DND-41 (cell line): ENCODE measurements at regions not wholly inside any gene's neighbourhood (a gene's known extent, or its start where the extent isn't known, plus 50 kb on each side); places are given as distances from the start of the nearest gene placed in this dataset.

Experiments
- ATAC-seq: fragments of 200-7000 bp; cut with Tn5 transposase; 3 replicates; pipeline ENCODE4 v1.9.1; 2021; ENCODE audit warnings: low read depth; ENCODE audit not compliant: insufficient read depth
- DNase-seq: peaks from one replicate; pipeline ENCODE4 v3.0.0-alpha.2; 2020
- H2AFZ ChIP-seq: 2 replicates; pipeline ENCODE4 v1.6.0; 2012; ENCODE audit warnings: low read depth, low read length
- H3K27ac ChIP-seq: 2 replicates; pipeline ENCODE4 v1.5.1; 2012; ENCODE audit warnings: low read length, inconsistent platforms
- H3K27me3 ChIP-seq: fragments of 200-600 bp; sonication (generic); 2 replicates; pipeline ENCODE4 v1.6.0; 2012; ENCODE audit warnings: low read length, mild to moderate bottlenecking, inconsistent platforms; ENCODE audit not compliant: insufficient read depth, poor library complexity
- H3K36me3 ChIP-seq: 2 replicates; pipeline ENCODE4 v1.5.1; 2012; ENCODE audit warnings: low read length, inconsistent platforms; ENCODE audit not compliant: insufficient read depth
- H3K4me1 ChIP-seq: 2 replicates; pipeline ENCODE4 v1.5.1; 2012; ENCODE audit warnings: mild to moderate bottlenecking, low read length; ENCODE audit not compliant: insufficient read depth
- H3K4me2 ChIP-seq: 2 replicates; pipeline ENCODE4 v1.6.0; 2012; ENCODE audit warnings: mild to moderate bottlenecking, moderate library complexity, low read length, inconsistent platforms; ENCODE audit not compliant: insufficient read depth
- H3K4me3 ChIP-seq, 2 experiments: fragments of 200-600 bp in 1 of 2; shearing (Covaris generic) in 1 of 2; 2 replicates each; pipeline ENCODE4 v1.5.1; 2012 to 2016; ENCODE audit warnings: inconsistent platforms in 2 of 2, low read length in 2 of 2, mild to moderate bottlenecking in 2 of 2, low read depth in 1 of 2, moderate library complexity in 1 of 2
- H3K79me2 ChIP-seq: 2 replicates; pipeline ENCODE4 v1.6.0; 2012; ENCODE audit warnings: low read length, inconsistent platforms; ENCODE audit not compliant: insufficient read depth
- H3K9ac ChIP-seq: 2 replicates; pipeline ENCODE4 v1.6.0; 2012; ENCODE audit warnings: low read depth, mild to moderate bottlenecking, inconsistent platforms, low read length, moderate library complexity
- H3K9me3 ChIP-seq: 2 replicates; pipeline ENCODE4 v1.5.1; 2012; ENCODE audit warnings: low read length, moderate library complexity, mild to moderate bottlenecking, inconsistent platforms; ENCODE audit not compliant: insufficient read depth, severe bottlenecking
- H4K20me1 ChIP-seq: 2 replicates; pipeline ENCODE4 v1.6.0; 2012; ENCODE audit warnings: low read length; ENCODE audit not compliant: insufficient read depth
- EZH2 ChIP-seq: IDR thresholded peaks from 3 replicates; pipeline ENCODE4 v1.6.1; 2012; ENCODE audit warnings: borderline replicate concordance, low read depth, mild to moderate bottlenecking, moderate library complexity, low read length, inconsistent platforms; ENCODE audit not compliant: severe bottlenecking
- TF ChIP-seq, protein P1 (sequence below): IDR thresholded peaks from 2 replicates; pipeline ENCODE4 v1.5.1; 2012; ENCODE audit warnings: borderline replicate concordance, low read length, moderate library complexity, mild to moderate bottlenecking; ENCODE audit not compliant: poor library complexity, severe bottlenecking; ENCODE audit errors: extremely low read depth

GRCh38 chr6:164398647-164399046 lies 910.8 kb downstream of the C6orf118 start:
- no peaks in the 10 kb centered on the region for H3K9me3 ChIP-seq
- no peaks in the 10 kb centered on the region for H3K79me2 ChIP-seq
- no peak overlapping the region for H3K27ac ChIP-seq
- peaks cover 15% of the 10 kb centered on the region for H3K4me1 ChIP-seq
- H3K27me3 ChIP-seq, result no peaks in the 10 kb centered on the region
- TF ChIP-seq, protein P1, sequence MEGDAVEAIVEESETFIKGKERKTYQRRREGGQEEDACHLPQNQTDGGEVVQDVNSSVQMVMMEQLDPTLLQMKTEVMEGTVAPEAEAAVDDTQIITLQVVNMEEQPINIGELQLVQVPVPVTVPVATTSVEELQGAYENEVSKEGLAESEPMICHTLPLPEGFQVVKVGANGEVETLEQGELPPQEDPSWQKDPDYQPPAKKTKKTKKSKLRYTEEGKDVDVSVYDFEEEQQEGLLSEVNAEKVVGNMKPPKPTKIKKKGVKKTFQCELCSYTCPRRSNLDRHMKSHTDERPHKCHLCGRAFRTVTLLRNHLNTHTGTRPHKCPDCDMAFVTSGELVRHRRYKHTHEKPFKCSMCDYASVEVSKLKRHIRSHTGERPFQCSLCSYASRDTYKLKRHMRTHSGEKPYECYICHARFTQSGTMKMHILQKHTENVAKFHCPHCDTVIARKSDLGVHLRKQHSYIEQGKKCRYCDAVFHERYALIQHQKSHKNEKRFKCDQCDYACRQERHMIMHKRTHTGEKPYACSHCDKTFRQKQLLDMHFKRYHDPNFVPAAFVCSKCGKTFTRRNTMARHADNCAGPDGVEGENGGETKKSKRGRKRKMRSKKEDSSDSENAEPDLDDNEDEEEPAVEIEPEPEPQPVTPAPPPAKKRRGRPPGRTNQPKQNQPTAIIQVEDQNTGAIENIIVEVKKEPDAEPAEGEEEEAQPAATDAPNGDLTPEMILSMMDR, result no peak
- no peak for TF ChIP-seq EZH2
- H3K4me2 ChIP-seq, result no peak overlapping the region
- H3K4me3 ChIP-seq, result no peak overlapping the region
- H3K36me3 ChIP-seq, result no peaks in the 10 kb centered on the region
- ATAC-seq (no peak), DNase-seq (no peak)
- no peak overlapping the region for H3K9ac ChIP-seq
- H4K20me1 ChIP-seq, result no peaks in the 10 kb centered on the region
- no peak overlapping the region for H2AFZ ChIP-seq

DNA sequence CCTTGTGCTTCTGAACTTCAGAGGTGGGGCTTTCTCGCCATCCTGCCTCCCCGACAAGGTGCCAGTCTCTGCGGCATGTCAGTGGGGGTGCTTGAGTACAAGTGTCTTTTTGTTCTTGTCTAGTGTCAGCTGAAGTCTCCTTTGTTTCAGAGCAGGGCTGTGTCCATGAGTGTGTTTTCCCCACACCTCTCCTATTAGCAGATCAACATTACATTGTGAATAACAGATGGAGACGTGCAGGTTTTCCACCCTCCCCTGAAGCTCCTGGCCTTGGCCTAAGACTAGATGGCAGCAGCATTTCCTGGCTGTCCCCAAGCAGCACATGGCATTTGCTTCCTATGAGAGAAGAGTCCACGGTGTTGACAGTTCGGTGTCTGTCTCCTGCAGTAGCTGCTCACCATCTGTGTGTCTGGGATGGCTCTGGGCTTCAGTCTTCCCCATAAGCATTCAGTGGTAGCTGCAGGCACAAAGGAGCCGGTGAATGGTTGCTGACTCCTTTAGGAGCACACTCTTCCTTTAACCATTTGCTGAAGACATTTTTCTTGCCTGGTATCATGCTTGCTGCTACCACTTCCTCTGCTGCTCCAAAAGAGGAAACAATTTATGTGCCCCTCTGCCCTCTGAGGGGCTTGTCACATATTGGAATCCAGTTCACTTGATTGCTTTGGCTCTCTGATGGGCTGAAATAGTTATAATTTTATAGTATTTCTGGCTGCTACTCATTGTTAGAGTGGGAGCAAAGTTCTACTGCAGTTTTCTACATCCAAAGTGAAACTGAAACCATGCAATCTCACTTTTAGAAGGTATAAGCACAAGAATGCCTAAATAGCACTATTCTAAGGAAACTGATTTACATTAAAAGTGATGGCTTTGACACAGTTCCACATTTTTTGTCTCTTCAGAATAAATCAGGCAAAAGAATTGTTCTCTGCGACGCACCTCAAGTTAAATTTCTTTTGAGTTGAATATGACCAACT lies 913.0 kb downstream of the C6orf118 start:
- Histone ChIP-seq H3K27me3 (no peaks in the 10 kb centered on the region), H3K79me2 (no peaks in the 10 kb centered on the region), H2AFZ (peak overlapping the region; percentile 83), H3K9me3 (no peaks in the 10 kb centered on the region), H3K4me3 (peak overlapping the region in 1 of 2 experiments; percentile 13; a peak in 2 of 4 replicates), H3K4me1 (peaks cover 15% of the 10 kb centered on the region), H3K4me2 (peak overlapping the region; percentile 53), H3K36me3 (no peaks in the 10 kb centered on the region), H3K27ac (peak overlapping the region; percentile 46), H3K9ac (0 out of 2 replicates have a peak overlapping the region, but pooled peaks have one; percentile 15), H4K20me1 (no peaks in the 10 kb centered on the region)
- DNase-seq (peak; percentile 15), ATAC-seq (peak; percentile 84)
- no peak for TF ChIP-seq EZH2
- TF ChIP-seq, protein P1, result no peak

DNA sequence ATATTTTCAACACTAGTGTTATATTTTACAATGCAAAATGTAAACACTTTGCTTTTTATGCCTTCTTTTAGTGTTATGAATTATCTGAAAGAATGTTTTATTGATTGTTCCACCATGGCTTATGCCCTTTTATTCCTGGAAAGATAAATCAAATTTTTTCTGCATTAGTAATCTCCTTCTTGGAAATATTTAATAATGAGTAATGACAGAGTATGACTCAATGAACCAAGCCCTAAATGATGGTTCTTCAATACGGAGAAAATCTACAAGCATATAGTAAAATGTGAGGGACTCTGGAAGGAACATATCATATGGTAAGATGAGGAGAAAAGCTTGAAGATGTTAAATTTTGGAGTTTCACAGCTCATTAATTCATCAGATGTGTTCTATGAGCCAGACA lies 929.6 kb downstream of the C6orf118 start:
- Histone ChIP-seq H3K79me2 (no peaks in the 10 kb centered on the region), H3K4me3 (no peak overlapping the region), H3K4me1 (no peaks in the 10 kb centered on the region), H3K27ac (no peak overlapping the region), H2AFZ (no peak overlapping the region), H3K9me3 (no peaks in the 10 kb centered on the region), H3K36me3 (no peaks in the 10 kb centered on the region), H3K4me2 (no peak overlapping the region), H3K9ac (no peak overlapping the region), H3K27me3 (no peaks in the 10 kb centered on the region), H4K20me1 (no peaks in the 10 kb centered on the region)
- ATAC-seq, result no peak
- TF ChIP-seq EZH2, result no peak
- TF ChIP-seq, protein P1, result no peak
- no peak for DNase-seq
